GM12878 (cell line): ENCODE measurements at regions not wholly inside any gene's neighbourhood (a gene's known extent, or its start where the extent isn't known, plus 50 kb on each side); places are given as distances from the start of the nearest gene placed in this dataset.

Experiments
- EED ChIP-seq: sonication (generic); IDR thresholded peaks from 2 replicates; pipeline ENCODE4 v1.6.1; 2016; ENCODE audit warnings: antibody characterized with exemption, low read depth
- SPI1 ChIP-seq: IDR thresholded peaks from 2 replicates; pipeline ENCODE4 v1.6.1; 2011; ENCODE audit warnings: low read depth, mild to moderate bottlenecking, low read length, moderate library complexity, borderline replicate concordance; ENCODE audit not compliant: insufficient read depth
- STAT1 ChIP-seq: fragments of 450-650 bp; conservative IDR thresholded peaks from 2 replicates; pipeline ENCODE4 v1.6.1; 2014; ENCODE audit warnings: antibody characterized with exemption, mild to moderate bottlenecking
- ZBTB33 ChIP-seq: fragments of 450-650 bp; IDR thresholded peaks from 2 replicates; pipeline ENCODE4 v1.6.1; 2017; ENCODE audit warnings: mild to moderate bottlenecking
- TF ChIP-seq, protein P1 (sequence below): fragments of 450-650 bp; IDR thresholded peaks from 2 replicates; pipeline ENCODE4 v1.6.1; 2016; ENCODE audit warnings: mild to moderate bottlenecking
- TF ChIP-seq, protein P2 (sequence below): fragments of 450-650 bp; IDR thresholded peaks from 2 replicates; pipeline ENCODE4 v1.6.1; 2016; ENCODE audit warnings: mild to moderate bottlenecking, moderate library complexity, borderline replicate concordance

GRCh38 chr21:35791541-35792325, 268.6 kb downstream of the SETD4 start (continued):
- TF ChIP-seq ZBTB33 (no peak), STAT1 (no peak), SPI1 (no peak), EED (no peak)
- TF ChIP-seq, protein P1, sequence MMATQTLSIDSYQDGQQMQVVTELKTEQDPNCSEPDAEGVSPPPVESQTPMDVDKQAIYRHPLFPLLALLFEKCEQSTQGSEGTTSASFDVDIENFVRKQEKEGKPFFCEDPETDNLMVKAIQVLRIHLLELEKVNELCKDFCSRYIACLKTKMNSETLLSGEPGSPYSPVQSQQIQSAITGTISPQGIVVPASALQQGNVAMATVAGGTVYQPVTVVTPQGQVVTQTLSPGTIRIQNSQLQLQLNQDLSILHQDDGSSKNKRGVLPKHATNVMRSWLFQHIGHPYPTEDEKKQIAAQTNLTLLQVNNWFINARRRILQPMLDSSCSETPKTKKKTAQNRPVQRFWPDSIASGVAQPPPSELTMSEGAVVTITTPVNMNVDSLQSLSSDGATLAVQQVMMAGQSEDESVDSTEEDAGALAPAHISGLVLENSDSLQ, result no peak
- TF ChIP-seq, protein P2, sequence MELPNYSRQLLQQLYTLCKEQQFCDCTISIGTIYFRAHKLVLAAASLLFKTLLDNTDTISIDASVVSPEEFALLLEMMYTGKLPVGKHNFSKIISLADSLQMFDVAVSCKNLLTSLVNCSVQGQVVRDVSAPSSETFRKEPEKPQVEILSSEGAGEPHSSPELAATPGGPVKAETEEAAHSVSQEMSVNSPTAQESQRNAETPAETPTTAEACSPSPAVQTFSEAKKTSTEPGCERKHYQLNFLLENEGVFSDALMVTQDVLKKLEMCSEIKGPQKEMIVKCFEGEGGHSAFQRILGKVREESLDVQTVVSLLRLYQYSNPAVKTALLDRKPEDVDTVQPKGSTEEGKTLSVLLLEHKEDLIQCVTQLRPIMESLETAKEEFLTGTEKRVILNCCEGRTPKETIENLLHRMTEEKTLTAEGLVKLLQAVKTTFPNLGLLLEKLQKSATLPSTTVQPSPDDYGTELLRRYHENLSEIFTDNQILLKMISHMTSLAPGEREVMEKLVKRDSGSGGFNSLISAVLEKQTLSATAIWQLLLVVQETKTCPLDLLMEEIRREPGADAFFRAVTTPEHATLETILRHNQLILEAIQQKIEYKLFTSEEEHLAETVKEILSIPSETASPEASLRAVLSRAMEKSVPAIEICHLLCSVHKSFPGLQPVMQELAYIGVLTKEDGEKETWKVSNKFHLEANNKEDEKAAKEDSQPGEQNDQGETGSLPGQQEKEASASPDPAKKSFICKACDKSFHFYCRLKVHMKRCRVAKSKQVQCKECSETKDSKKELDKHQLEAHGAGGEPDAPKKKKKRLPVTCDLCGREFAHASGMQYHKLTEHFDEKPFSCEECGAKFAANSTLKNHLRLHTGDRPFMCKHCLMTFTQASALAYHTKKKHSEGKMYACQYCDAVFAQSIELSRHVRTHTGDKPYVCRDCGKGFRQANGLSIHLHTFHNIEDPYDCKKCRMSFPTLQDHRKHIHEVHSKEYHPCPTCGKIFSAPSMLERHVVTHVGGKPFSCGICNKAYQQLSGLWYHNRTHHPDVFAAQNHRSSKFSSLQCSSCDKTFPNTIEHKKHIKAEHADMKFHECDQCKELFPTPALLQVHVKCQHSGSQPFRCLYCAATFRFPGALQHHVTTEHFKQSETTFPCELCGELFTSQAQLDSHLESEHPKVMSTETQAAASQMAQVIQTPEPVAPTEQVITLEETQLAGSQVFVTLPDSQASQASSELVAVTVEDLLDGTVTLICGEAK, result no peak
- TF ChIP-seq, all 136 proteins: peak for 0
